Activated T-cell treated with anti-CD3 and anti-CD28 coated beads, Interleukin-2, amount 50 U/mL, for 4 hours (primary cell): ENCODE measurements at regions not wholly inside any gene's neighbourhood (a gene's known extent, or its start where the extent isn't known, plus 50 kb on each side); places are given as distances from the start of the nearest gene placed in this dataset.

ENCODE experiments used
- ATAC-seq, 2 donors: fragments of 200-7000 bp; cut with Tn5 transposase; one replicate each; pipeline ENCODE4 v1.10.0; 2021
- DNase-seq: peaks from one replicate; pipeline ENCODE4 v3.0.0-alpha.2; 2020
- H3K27me3 Mint-ChIP-seq: one replicate; pipeline ENCODE4 v1.8.0; 2021; ENCODE audit warnings: low read depth, mixed read lengths
- H3K36me3 Mint-ChIP-seq: one replicate; pipeline ENCODE4 v1.8.0; 2022; ENCODE audit warnings: mixed read lengths; ENCODE audit not compliant: insufficient read depth
- H3K4me1 Mint-ChIP-seq: one replicate; pipeline ENCODE4 v1.8.0; 2021; ENCODE audit warnings: low read depth, mixed read lengths
- H3K4me3 Mint-ChIP-seq: one replicate; pipeline ENCODE4 v1.8.0; 2021; ENCODE audit warnings: mild to moderate bottlenecking, moderate library complexity, mixed read lengths
- H3K9me3 Mint-ChIP-seq: one replicate; pipeline ENCODE4 v1.8.0; 2021; ENCODE audit warnings: mixed read lengths

GRCh38 chr15:96410175-96411055 lies 79.9 kb downstream of the NR2F2 start:
- Mint-ChIP-seq H3K27me3 (peaks cover 74% of the 10 kb centered on the region), H3K9me3 (no peaks in the 10 kb centered on the region), H3K4me1 (peaks cover 2% of the 10 kb centered on the region), H3K4me3 (no peak overlapping the region), H3K36me3 (no peaks in the 10 kb centered on the region)
- no peak for ATAC-seq
- DNase-seq: no peak

GRCh38 chr15:96411056-96412031 lies 80.8 kb downstream of the NR2F2 start:
- Mint-ChIP-seq H3K27me3 (peaks cover 75% of the 10 kb centered on the region), H3K4me3 (no peak overlapping the region), H3K9me3 (no peaks in the 10 kb centered on the region), H3K4me1 (peaks cover 2% of the 10 kb centered on the region), H3K36me3 (no peaks in the 10 kb centered on the region)
- ATAC-seq (no peak), DNase-seq (no peak)

GRCh38 chr15:96412045-96412905 lies 81.8 kb downstream of the NR2F2 start:
- DNase-seq (no peak), ATAC-seq (no peak)
- Mint-ChIP-seq H3K36me3 (no peaks in the 10 kb centered on the region), H3K9me3 (no peaks in the 10 kb centered on the region), H3K4me3 (no peak overlapping the region), H3K27me3 (peaks cover 73% of the 10 kb centered on the region), H3K4me1 (peaks cover 2% of the 10 kb centered on the region)

DNA sequence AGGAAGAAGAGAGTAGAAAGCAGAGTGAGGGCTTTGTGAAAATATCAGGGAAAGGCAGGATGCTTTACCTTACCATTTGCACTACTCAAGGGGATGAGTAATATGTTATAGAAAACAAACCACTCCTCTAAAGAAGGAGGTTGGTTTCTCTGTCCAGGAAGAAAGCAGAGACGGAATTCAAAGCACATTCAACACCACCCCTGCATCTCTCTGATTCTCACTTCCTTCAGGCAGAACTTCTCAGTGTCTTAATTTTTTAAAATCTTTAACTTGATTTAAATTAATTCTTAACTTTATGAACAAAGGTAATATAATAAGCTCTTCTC lies 82.4 kb downstream of the NR2F2 start:
- H3K36me3 Mint-ChIP-seq: no peaks in the 10 kb centered on the region
- no peak for ATAC-seq

DNA sequence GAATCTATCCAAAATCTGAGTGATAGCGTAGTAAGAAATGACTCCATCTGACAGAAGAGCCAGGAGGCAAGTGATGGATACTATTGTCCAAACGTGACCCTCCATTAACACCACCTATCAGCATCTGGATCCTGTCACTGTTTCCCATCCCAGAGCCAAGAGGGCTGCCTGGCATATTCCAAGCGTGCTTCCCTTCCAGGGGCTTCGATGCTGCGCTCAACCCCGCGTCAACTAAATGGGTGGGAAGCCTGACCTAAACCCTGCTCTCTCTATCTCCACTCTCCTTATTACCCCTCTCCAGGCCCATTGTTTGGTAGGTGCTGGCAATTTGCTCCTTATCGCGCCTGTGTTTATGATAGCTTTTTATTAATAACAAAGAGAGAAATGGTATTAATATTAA lies 83.2 kb downstream of the NR2F2 start:
- Mint-ChIP-seq H3K36me3 (no peaks in the 10 kb centered on the region), H3K4me1 (peaks cover 3% of the 10 kb centered on the region), H3K27me3 (peaks cover 78% of the 10 kb centered on the region), H3K4me3 (no peak overlapping the region), H3K9me3 (no peaks in the 10 kb centered on the region)
- no peak for ATAC-seq
- no peak for DNase-seq

More for the DNA sequence above, 82.4 kb downstream of the NR2F2 start:
- H3K4me1 Mint-ChIP-seq: peaks cover 3% of the 10 kb centered on the region
- H3K27me3 Mint-ChIP-seq: peaks cover 74% of the 10 kb centered on the region
- no peak for DNase-seq
- no peaks in the 10 kb centered on the region for H3K9me3 Mint-ChIP-seq
- H3K4me3 Mint-ChIP-seq: no peak overlapping the region

DNA sequence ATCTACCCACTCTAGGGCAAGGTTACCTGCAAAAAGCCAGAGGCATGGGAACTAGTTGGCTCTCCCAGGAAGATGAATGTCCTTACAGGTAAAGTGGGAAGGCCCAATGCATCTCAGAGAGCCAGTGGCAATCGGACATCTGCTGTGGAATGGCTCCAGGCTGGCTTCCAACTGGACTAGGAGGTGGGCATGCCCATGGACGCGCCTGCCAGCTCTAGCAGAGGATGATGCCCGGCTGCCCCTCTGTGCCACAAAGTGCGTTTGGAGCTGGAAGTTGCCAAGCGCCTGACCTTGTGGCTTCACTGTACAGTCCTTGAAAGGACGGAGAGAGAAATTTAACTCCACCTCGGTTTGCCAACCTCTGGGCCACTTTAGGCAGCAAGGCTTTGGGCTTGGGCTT lies 84.4 kb downstream of the NR2F2 start:
- Mint-ChIP-seq H3K27me3 (peaks cover 80% of the 10 kb centered on the region), H3K36me3 (no peaks in the 10 kb centered on the region), H3K4me3 (no peak overlapping the region), H3K9me3 (no peaks in the 10 kb centered on the region), H3K4me1 (peaks cover 2% of the 10 kb centered on the region)
- ATAC-seq: no peak
- DNase-seq: no peak

DNA sequence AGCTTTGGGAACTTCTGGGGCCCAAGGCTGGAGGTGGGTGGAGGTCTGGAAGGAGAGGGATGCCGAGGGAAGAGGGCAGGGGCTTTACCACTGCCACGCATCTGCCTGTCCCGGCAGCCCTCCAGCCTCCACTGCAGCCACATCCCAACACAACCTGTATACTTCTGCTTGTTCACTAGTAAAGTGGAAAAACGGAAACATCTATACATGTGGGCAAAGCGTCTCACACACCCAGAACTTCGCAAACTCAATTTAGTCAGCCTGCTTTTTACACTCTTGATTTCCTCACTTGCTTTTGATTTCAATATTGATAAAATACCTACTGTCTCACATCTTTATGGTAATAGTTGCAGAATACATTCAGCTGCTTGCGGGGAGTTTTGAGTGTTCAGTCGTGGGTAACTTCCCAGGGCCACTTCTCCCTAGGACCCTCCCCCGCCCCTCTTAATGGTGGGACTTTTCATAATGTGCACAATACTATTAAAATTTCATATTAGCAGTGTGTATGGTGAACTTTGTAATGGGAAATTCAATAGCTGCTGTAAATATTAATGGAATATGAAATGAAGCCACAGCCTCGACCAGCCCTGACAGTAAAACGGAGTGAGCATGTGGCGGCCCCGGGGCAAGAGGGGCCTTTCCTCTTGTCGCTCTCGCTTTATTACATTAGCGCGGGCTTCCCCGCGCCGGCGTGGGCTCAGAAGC lies 85.2 kb downstream of the NR2F2 start:
- Mint-ChIP-seq H3K36me3 (no peaks in the 10 kb centered on the region), H3K4me3 (no peak overlapping the region), H3K9me3 (no peaks in the 10 kb centered on the region), H3K27me3 (peaks cover 74% of the 10 kb centered on the region), H3K4me1 (peaks cover 2% of the 10 kb centered on the region)
- DNase-seq (no peak), ATAC-seq (no peak)

DNA sequence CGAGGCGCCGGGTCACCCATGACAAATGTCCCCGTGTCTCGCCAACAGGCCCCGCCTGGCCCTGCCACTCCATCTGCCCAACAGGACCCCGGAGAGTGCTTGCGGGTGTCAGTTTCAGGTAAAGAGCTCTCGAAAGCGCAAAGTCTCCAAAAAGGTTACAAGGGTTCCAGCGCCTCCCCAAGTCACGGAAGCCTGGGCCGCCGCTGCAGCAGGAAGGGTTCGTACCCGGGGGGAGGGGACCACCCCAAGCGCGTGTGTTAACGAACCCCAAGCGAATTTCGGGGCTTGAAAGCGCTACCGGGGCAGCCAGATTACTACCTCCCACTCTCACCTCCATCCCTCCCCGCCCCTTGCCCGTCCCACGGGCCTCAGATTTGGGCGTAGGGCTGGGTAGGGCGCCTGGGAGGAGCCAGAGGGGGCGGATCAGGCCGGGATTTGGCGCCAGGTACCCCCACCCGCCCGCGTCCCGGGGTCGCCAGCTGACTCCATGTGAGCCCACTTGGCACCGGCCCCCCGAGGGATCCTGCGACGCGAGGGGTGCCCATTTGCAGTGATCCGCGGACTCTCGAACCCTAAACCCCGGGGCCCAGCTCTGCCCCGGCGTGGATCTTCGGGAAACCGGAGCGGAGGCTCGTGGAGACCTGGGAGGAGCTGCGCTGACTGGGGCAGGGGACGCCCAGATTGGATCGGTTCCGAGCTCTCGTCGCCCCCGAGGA lies 85.9 kb downstream of the NR2F2 start:
- Mint-ChIP-seq H3K36me3 (no peaks in the 10 kb centered on the region), H3K27me3 (peaks cover 70% of the 10 kb centered on the region), H3K9me3 (no peaks in the 10 kb centered on the region), H3K4me1 (peaks cover 2% of the 10 kb centered on the region), H3K4me3 (no peak overlapping the region)
- ATAC-seq: no peak
- no peak for DNase-seq

GRCh38 chr15:96416934-96417759 lies 86.6 kb downstream of the NR2F2 start:
- Mint-ChIP-seq H3K27me3 (peaks cover 66% of the 10 kb centered on the region), H3K4me1 (peaks cover 2% of the 10 kb centered on the region)

GRCh38 chr15:96417760-96418130 lies 87.2 kb downstream of the NR2F2 start:
- no peaks in the 10 kb centered on the region for H3K9me3 Mint-ChIP-seq
- peaks cover 2% of the 10 kb centered on the region for H3K4me1 Mint-ChIP-seq
- peaks cover 60% of the 10 kb centered on the region for H3K27me3 Mint-ChIP-seq
- DNase-seq (no peak), ATAC-seq (no peak)
- no peaks in the 10 kb centered on the region for H3K36me3 Mint-ChIP-seq
- no peak overlapping the region for H3K4me3 Mint-ChIP-seq

More at GRCh38 chr15:96416934-96417759, 86.6 kb downstream of the NR2F2 start:
- DNase-seq: no peak
- Mint-ChIP-seq H3K36me3 (no peaks in the 10 kb centered on the region), H3K4me3 (no peak overlapping the region), H3K9me3 (no peaks in the 10 kb centered on the region)
- no peak for ATAC-seq

DNA sequence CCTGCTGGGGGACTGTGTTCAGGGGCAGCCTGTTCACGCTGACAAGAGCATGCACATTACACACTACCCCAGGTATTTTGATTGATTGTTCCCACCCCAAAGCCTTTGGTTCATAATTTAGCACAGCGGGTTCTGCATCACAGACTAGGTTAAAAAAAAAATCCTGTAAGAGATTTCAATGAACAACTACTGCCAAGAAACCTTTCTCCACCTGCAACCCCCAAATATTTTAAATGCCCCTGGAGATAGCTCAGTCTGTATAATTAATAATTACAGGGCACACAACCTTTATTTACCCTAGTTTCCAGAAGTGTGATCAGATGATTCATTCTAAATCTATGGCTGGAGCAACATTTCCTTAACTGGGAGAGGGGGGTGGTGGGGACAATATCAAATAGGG lies 87.6 kb downstream of the NR2F2 start:
- no peak overlapping the region for H3K4me3 Mint-ChIP-seq
- peaks cover 2% of the 10 kb centered on the region for H3K4me1 Mint-ChIP-seq
- no peak for DNase-seq
- no peaks in the 10 kb centered on the region for H3K36me3 Mint-ChIP-seq
- no peaks in the 10 kb centered on the region for H3K9me3 Mint-ChIP-seq
- no peak for ATAC-seq
- peaks cover 60% of the 10 kb centered on the region for H3K27me3 Mint-ChIP-seq

DNA sequence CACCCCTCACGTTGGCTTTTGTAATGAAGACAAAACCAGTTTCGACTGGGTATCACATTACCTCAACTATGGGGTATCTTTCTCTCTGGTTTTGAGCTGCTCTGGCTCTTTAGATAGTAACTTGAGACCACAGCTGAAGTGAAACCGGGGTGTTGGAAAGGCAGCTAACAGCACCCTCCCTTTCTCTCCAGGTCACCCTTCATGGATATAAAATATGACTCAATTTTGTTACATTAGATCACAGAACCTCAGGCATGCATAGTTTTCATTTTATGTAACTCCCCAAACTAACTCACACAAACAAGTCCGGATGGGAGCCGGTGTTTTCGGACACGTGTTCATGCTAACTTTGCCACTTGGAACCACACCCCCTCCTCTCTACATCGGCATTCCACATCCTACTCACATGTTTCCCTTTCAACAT lies 90.7 kb downstream of the NR2F2 start:
- Mint-ChIP-seq H3K27me3 (peaks cover 37% of the 10 kb centered on the region), H3K4me3 (no peak overlapping the region), H3K9me3 (no peaks in the 10 kb centered on the region), H3K4me1 (peaks cover 2% of the 10 kb centered on the region), H3K36me3 (no peaks in the 10 kb centered on the region)
- ATAC-seq (no peak), DNase-seq (no peak)
